ENCODE measurements at regions not wholly inside any gene's neighbourhood (a gene's known extent, or its start where the extent isn't known, plus 50 kb on each side); places are given as distances from the start of the nearest gene placed in this dataset.

DNA sequence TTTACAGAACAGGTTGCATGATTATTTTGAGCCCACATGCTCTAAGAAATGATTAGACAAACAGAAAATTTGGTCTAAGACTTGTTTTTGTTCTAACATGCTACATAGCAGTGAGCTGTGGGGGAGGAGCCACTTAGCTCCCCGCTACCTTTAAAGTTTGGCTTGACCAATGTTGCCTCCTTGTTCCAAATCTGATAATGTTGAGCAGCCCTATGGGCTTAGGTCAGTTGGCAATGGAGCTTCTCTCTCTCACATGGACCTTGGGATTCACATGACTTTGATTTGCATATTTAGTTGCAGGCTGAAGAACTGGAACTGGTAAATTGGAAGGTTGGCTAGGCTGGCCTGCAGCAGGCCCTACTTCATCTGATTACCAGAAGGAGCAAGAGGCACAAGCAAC, 116.4 kb downstream of the EBLN2 start:
- TF ChIP-seq EP300 (IDR thresholded peaks at IDR 0.05) (no peak), CTCF (IDR thresholded peaks at IDR 0.05) (no peak), PBX3 (IDR thresholded peaks at IDR 0.05) (no peak), POLR2A (IDR thresholded peaks at IDR 0.05; ENCODE audit: low read length) (no peak)

Data from A549 (cell line).